Neural progenitor cell (in vitro differentiated cells): ENCODE measurements at regions not wholly inside any gene's neighbourhood (a gene's known extent, or its start where the extent isn't known, plus 50 kb on each side); places are given as distances from the start of the nearest gene placed in this dataset.

Source experiments
- DNase-seq: peaks from one replicate; pipeline ENCODE4 v3.0.0-alpha.2; 2016; ENCODE audit warnings: low spot score
- H2AFZ ChIP-seq: fragments of 200-600 bp; sonication (generic); replicated peaks from 2 replicates; pipeline ENCODE4 v1.6.1; 2016; ENCODE audit warnings: antibody characterized with exemption
- H3F3A ChIP-seq: fragments of 200-600 bp; sonication (generic); 2 replicates; pipeline ENCODE4 v1.6.1; 2016; ENCODE audit warnings: antibody characterized with exemption, low read depth
- H3K27ac ChIP-seq: fragments of 200-600 bp; sonication (generic); 2 replicates; pipeline ENCODE4 v1.5.1; 2016; ENCODE audit warnings: mild to moderate bottlenecking
- H3K27me3 ChIP-seq: fragments of 200-600 bp; sonication (generic); 2 replicates; pipeline ENCODE4 v1.6.1; 2016; ENCODE audit warnings: mild to moderate bottlenecking, moderate library complexity
- H3K36me3 ChIP-seq: fragments of 200-600 bp; sonication (generic); 2 replicates; pipeline ENCODE4 v1.5.1; 2016
- H3K4me1 ChIP-seq: fragments of 200-600 bp; sonication (generic); 2 replicates; pipeline ENCODE4 v1.6.1; 2016; ENCODE audit warnings: mixed run types
- H3K4me2 ChIP-seq: fragments of 200-600 bp; sonication (generic); 2 replicates; pipeline ENCODE4 v1.6.1; 2016
- H3K4me3 ChIP-seq: fragments of 200-600 bp; sonication (generic); 2 replicates; pipeline ENCODE4 v1.5.1; 2016
- H3K79me2 ChIP-seq: fragments of 200-600 bp; sonication (generic); 2 replicates; pipeline ENCODE4 v1.6.1; 2016; ENCODE audit warnings: low read depth
- H3K9ac ChIP-seq: fragments of 200-600 bp; sonication (generic); 2 replicates; pipeline ENCODE4 v1.6.1; 2016
- H3K9me3 ChIP-seq: fragments of 200-600 bp; sonication (generic); 2 replicates; pipeline ENCODE4 v1.5.1; 2016; ENCODE audit warnings: low read depth
- H4K20me1 ChIP-seq: fragments of 200-600 bp; sonication (generic); 2 replicates; pipeline ENCODE4 v1.6.1; 2016; ENCODE audit warnings: low read depth
- H3K27ac Mint-ChIP-seq: 3 replicates; pipeline ENCODE4 v1.8.0; 2021; ENCODE audit warnings: mixed read lengths
- H3K27me3 Mint-ChIP-seq: 2 replicates; pipeline ENCODE4 v1.8.0; 2022; ENCODE audit warnings: low read depth, mild to moderate bottlenecking, inconsistent platforms, moderate library complexity, mixed read lengths; ENCODE audit not compliant: insufficient read depth
- H3K36me3 Mint-ChIP-seq: 3 replicates; pipeline ENCODE4 v1.8.0; 2021; ENCODE audit warnings: mixed read lengths
- H3K4me1 Mint-ChIP-seq: 3 replicates; pipeline ENCODE4 v1.8.0; 2021; ENCODE audit warnings: mixed read lengths
- H3K4me3 Mint-ChIP-seq: 3 replicates; pipeline ENCODE4 v1.8.0; 2021; ENCODE audit warnings: mild to moderate bottlenecking, moderate library complexity, mixed read lengths
- H3K9me3 Mint-ChIP-seq: 3 replicates; pipeline ENCODE4 v1.8.0; 2020; ENCODE audit warnings: mixed read lengths
- CTCF ChIP-seq: fragments of 200-600 bp; sonication (generic); IDR thresholded peaks from 2 replicates; pipeline ENCODE4 v1.5.1; 2017; ENCODE audit warnings: antibody characterized with exemption, mild to moderate bottlenecking
- EZH2 ChIP-seq: fragments of 200-600 bp; sonication (generic); IDR thresholded peaks from 2 replicates; pipeline ENCODE4 v1.6.1; 2017; ENCODE audit warnings: antibody characterized with exemption, mild to moderate bottlenecking, moderate library complexity
- EZH2phosphoT487 ChIP-seq: fragments of 200-600 bp; sonication (generic); IDR thresholded peaks from 2 replicates; pipeline ENCODE4 v1.6.1; 2017; ENCODE audit warnings: antibody characterized with exemption

GRCh38 chr2:226677080-226677479 lies 122.5 kb downstream of the IRS1 start:
- H3F3A ChIP-seq, result no peaks in the 10 kb centered on the region
- no peak for DNase-seq
- no peaks in the 10 kb centered on the region for H3K27me3 ChIP-seq
- H4K20me1 ChIP-seq, result no peaks in the 10 kb centered on the region
- no peak overlapping the region for H3K9ac ChIP-seq
- peaks cover 11% of the 10 kb centered on the region for H3K4me1 ChIP-seq
- no peaks in the 10 kb centered on the region for H3K9me3 ChIP-seq
- no peaks in the 10 kb centered on the region for H3K36me3 ChIP-seq
- Mint-ChIP-seq H3K27me3 (peaks cover 4% of the 10 kb centered on the region), H3K4me1 (peaks cover 29% of the 10 kb centered on the region), H3K9me3 (peaks cover 6% of the 10 kb centered on the region), H3K27ac (no peak overlapping the region), H3K4me3 (no peak overlapping the region), H3K36me3 (peaks cover 1% of the 10 kb centered on the region)
- H3K4me3 ChIP-seq, result no peak overlapping the region
- H2AFZ ChIP-seq, result no peak overlapping the region
- H3K4me2 ChIP-seq, result no peak overlapping the region
- TF ChIP-seq EZH2 (no peak), EZH2phosphoT487 (no peak), CTCF (no peak)
- H3K79me2 ChIP-seq, result no peaks in the 10 kb centered on the region
- no peak overlapping the region for H3K27ac ChIP-seq

- Histone ChIP-seq H2AFZ (no peak overlapping the region), H4K20me1 (no peaks in the 10 kb centered on the region), H3F3A (no peaks in the 10 kb centered on the region), H3K9ac (no peak overlapping the region), H3K27me3 (no peaks in the 10 kb centered on the region), H3K4me1 (peaks cover 11% of the 10 kb centered on the region), H3K36me3 (no peaks in the 10 kb centered on the region), H3K4me3 (no peak overlapping the region), H3K27ac (no peak overlapping the region), H3K79me2 (no peaks in the 10 kb centered on the region), H3K4me2 (no peak overlapping the region), H3K9me3 (no peaks in the 10 kb centered on the region)
- peaks cover 29% of the 10 kb centered on the region for H3K4me1 Mint-ChIP-seq
- H3K27ac Mint-ChIP-seq, result no peak overlapping the region
- no peak overlapping the region for H3K4me3 Mint-ChIP-seq
- peaks cover 3% of the 10 kb centered on the region for H3K9me3 Mint-ChIP-seq
- no peak for DNase-seq
- H3K27me3 Mint-ChIP-seq, result peaks cover 4% of the 10 kb centered on the region
- peaks cover 1% of the 10 kb centered on the region for H3K36me3 Mint-ChIP-seq
- TF ChIP-seq EZH2phosphoT487, result no peak
- TF ChIP-seq EZH2, result no peak
- no peak for TF ChIP-seq CTCF
Observed at GRCh38 chr2:226676618-226677017, 123.0 kb downstream of the IRS1 start.

- no peak for DNase-seq
- Histone ChIP-seq H2AFZ (no peak overlapping the region), H3K9ac (no peak overlapping the region), H3K4me1 (peaks cover 24% of the 10 kb centered on the region), H3K4me2 (no peak overlapping the region), H3K27ac (no peak overlapping the region), H3K27me3 (no peaks in the 10 kb centered on the region), H3K4me3 (no peak overlapping the region), H4K20me1 (no peaks in the 10 kb centered on the region), H3K9me3 (no peaks in the 10 kb centered on the region), H3K79me2 (no peaks in the 10 kb centered on the region), H3F3A (no peaks in the 10 kb centered on the region), H3K36me3 (no peaks in the 10 kb centered on the region)
- no peaks in the 10 kb centered on the region for H3K9me3 Mint-ChIP-seq
- H3K36me3 Mint-ChIP-seq, result peaks cover 1% of the 10 kb centered on the region
- no peaks in the 10 kb centered on the region for H3K27me3 Mint-ChIP-seq
- no peak overlapping the region for H3K4me3 Mint-ChIP-seq
- H3K4me1 Mint-ChIP-seq, result peaks cover 39% of the 10 kb centered on the region
- no peak overlapping the region for H3K27ac Mint-ChIP-seq
- TF ChIP-seq EZH2phosphoT487, result no peak
- TF ChIP-seq EZH2, result no peak
- TF ChIP-seq CTCF, result no peak
Observed at GRCh38 chr2:226674123-226674522, 125.5 kb downstream of the IRS1 start.

GRCh38 chr2:226673314-226673723 lies 126.3 kb downstream of the IRS1 start:
- H3K4me3 Mint-ChIP-seq, result no peak overlapping the region
- Histone ChIP-seq H3K27me3 (no peaks in the 10 kb centered on the region), H3K4me2 (no peak overlapping the region), H4K20me1 (no peaks in the 10 kb centered on the region), H3K27ac (no peak overlapping the region), H3K4me1 (peaks cover 24% of the 10 kb centered on the region), H3K4me3 (no peak overlapping the region), H3F3A (no peaks in the 10 kb centered on the region), H3K79me2 (no peaks in the 10 kb centered on the region), H3K9ac (no peak overlapping the region), H3K36me3 (no peaks in the 10 kb centered on the region), H2AFZ (no peak overlapping the region), H3K9me3 (no peaks in the 10 kb centered on the region)
- no peak overlapping the region for H3K27ac Mint-ChIP-seq
- H3K4me1 Mint-ChIP-seq, result peaks cover 34% of the 10 kb centered on the region
- H3K36me3 Mint-ChIP-seq, result peaks cover 1% of the 10 kb centered on the region
- H3K27me3 Mint-ChIP-seq, result no peaks in the 10 kb centered on the region
- DNase-seq, result no peak
- H3K9me3 Mint-ChIP-seq, result no peaks in the 10 kb centered on the region
- TF ChIP-seq EZH2 (no peak), EZH2phosphoT487 (no peak), CTCF (no peak)
